MG63 (cell line): ENCODE measurements at regions not wholly inside any gene's neighbourhood (a gene's known extent, or its start where the extent isn't known, plus 50 kb on each side); places are given as distances from the start of the nearest gene placed in this dataset.

Source experiments
- DNase-seq: peaks from one replicate; pipeline ENCODE4 v3.0.0-alpha.2; 2020
- H3K27me3 ChIP-seq: fragments of 250-450 bp; sonication (Bioruptor Pico); 2 replicates; pipeline ENCODE4 v1.5.1; 2020; ENCODE audit warnings: mild to moderate bottlenecking, moderate library complexity
- H3K36me3 ChIP-seq: fragments of 250-450 bp; sonication (Bioruptor Pico); 2 replicates; pipeline ENCODE4 v1.5.1; 2020; ENCODE audit warnings: mild to moderate bottlenecking, moderate library complexity
- H3K4me3 ChIP-seq: fragments of 250-450 bp; sonication (Bioruptor Pico); 2 replicates; pipeline ENCODE4 v1.5.1; 2020; ENCODE audit warnings: mild to moderate bottlenecking, moderate library complexity
- H3K9me3 ChIP-seq: fragments of 250-450 bp; sonication (Bioruptor Pico); 2 replicates; pipeline ENCODE4 v1.5.1; 2020; ENCODE audit warnings: mild to moderate bottlenecking, moderate library complexity

DNA sequence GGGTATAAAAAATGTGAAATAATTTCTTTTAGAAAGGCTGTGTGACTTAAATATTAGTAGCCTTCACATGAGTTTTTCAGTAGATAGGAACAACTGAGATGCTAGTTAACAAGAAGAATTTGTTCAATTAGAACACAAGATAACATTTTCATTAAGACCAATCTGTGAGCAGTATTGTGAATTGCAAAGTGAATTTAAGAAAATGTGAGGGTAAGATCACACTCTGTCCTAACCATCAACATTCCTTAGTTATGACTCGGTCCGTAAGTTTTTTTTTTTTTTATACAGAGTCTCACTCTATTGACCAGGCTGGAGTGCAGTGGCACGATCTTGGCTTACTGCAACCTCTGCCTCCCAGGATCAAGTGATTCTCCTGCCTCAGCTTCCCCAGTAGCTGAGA lies 180.2 kb upstream of the EGFLAM start:
- Histone ChIP-seq H3K9me3 (no peaks in the 10 kb centered on the region), H3K4me3 (no peak overlapping the region), H3K36me3 (no peaks in the 10 kb centered on the region), H3K27me3 (peaks cover 3% of the 10 kb centered on the region; the same call in 1 of the 2 replicates)
- no peak for DNase-seq

DNA sequence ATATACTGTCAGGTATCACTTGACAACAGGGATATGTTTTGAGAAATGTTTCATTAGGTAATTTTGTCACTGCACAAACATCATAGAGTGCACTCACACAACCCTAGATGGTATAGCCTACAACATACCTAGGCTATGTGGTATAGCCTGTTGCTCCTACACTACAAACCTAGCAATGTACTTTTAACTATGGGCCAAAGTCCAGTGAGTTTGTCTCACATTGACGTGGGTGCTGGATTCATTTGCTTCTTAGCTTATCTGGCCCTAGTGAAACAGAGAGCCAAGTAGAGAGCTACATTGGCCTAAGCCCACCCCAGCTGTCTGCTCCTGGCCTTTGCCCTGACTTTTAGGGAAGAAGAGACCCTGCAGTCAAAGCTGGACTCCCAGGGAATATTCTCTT lies 180.7 kb upstream of the EGFLAM start:
- no peaks in the 10 kb centered on the region for H3K9me3 ChIP-seq
- peaks cover 3% of the 10 kb centered on the region; the same call in 1 of the 2 replicates for H3K27me3 ChIP-seq
- H3K4me3 ChIP-seq = no peak overlapping the region
- DNase-seq = no peak
- no peaks in the 10 kb centered on the region for H3K36me3 ChIP-seq

DNA sequence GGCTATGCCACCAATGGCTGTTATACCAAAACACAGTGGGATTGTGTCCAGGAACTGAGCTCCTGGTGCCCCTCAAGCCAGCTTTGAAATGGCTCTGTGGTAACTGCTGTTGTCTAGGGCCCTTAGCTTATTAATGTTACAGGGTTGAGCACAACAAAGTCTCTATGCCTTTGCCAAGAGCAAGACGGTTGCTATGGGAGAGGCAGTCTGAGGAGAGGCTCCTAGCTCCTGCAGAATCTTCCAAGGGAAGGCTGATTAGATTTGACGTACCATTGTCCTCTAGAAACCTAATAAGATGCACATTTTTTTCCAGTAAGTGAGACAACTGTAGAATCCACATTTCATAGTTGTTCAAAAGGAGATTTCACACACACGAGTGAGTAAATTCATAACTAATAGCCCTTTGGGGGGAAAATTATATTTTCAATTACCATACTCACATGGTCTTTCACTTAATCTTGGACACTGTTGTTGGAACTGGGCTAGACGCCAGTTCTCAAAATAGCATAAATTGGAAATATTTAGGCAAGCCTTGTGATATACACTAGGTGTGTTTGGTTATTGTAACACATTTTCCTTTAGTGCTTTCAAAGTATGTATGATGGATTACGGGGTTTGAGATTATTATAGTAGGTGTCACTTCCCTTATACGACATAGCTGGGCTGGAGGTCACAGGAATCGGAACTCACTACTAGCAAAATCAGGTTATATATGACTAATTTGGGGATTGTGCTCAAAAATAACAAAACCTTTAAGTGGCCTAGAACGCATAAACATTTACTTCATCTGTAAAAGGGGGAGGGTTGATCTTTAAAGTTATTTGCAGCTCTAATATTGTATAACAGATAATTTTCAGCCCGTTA lies 186.3 kb upstream of the EGFLAM start:
- Histone ChIP-seq H3K36me3 (no peaks in the 10 kb centered on the region), H3K27me3 (no peaks in the 10 kb centered on the region), H3K4me3 (no peak overlapping the region), H3K9me3 (no peaks in the 10 kb centered on the region)
- no peak for DNase-seq

DNA sequence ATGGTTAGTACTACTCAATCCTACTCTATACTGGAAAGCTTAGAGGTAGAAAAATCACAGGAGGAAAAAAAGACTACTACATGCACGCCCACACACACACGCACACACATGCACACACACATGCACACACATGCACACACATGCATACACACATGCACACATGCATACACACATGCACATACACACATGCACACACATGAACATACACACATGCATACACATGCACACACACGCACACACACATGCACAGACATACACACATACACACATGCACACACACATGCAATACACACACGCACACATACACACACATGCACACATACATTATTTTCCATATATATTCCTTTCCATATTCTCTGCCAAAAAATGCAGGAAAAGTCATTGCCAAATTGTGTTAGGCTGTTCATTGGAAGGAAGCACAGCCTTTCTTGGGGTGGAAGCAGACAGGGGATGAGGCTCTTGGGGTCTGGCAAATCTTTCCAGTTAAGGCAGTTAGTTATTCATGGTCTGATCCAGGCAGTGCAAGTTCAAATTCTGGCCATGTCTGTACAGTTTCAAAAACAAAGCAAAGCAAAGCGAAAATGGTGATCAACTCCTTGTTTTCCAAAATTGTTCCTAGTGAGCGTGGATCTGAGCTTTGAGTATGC lies 187.9 kb upstream of the EGFLAM start:
- no peak overlapping the region for H3K4me3 ChIP-seq
- no peaks in the 10 kb centered on the region for H3K9me3 ChIP-seq
- no peaks in the 10 kb centered on the region for H3K36me3 ChIP-seq
- no peak for DNase-seq
- H3K27me3 ChIP-seq = no peaks in the 10 kb centered on the region

DNA sequence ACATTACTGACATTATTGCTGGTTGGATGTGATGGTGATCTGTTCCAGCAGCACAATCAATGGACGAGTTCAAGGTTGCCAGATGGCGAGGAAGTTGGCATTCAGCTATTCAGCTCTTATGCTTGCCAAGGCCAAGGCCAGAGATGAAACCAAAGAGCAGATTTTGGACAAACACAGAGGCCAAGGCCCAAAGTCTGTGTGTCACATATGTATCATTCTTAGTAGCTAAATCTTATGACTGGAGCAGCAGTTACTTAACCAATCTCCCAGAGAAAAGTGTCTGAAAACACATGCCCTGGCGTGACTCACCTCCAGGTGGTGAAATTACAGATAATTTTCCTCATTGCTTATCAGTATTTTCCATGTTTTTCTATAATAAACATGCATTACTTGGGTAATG lies 189.0 kb upstream of the EGFLAM start:
- Histone ChIP-seq H3K27me3 (no peaks in the 10 kb centered on the region), H3K9me3 (no peaks in the 10 kb centered on the region), H3K36me3 (no peaks in the 10 kb centered on the region), H3K4me3 (no peak overlapping the region)
- DNase-seq = peak; percentile 28

DNA sequence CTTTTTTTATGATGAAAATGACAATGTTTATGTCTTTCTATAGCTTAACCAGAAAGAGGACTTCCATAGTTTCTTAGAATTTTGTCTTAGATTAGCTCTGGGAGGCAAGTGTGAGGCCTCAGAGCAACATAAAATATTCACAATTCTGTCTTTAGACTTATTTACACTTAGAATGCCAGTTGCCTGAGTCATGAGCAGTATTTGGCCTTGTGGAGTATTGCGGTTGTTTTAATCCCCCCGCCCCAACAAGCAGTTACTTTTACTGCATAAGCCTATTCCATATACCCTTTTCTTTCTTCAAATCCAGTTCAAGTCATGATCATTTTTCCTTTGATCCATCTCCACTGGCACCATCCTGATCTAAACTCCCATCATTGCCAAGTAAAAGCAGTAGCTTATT lies 198.0 kb upstream of the EGFLAM start:
- Histone ChIP-seq H3K4me3 (no peak overlapping the region), H3K9me3 (no peaks in the 10 kb centered on the region), H3K36me3 (no peaks in the 10 kb centered on the region), H3K27me3 (no peaks in the 10 kb centered on the region; the same call in 1 of the 2 replicates)
- peak; percentile 21 for DNase-seq

DNA sequence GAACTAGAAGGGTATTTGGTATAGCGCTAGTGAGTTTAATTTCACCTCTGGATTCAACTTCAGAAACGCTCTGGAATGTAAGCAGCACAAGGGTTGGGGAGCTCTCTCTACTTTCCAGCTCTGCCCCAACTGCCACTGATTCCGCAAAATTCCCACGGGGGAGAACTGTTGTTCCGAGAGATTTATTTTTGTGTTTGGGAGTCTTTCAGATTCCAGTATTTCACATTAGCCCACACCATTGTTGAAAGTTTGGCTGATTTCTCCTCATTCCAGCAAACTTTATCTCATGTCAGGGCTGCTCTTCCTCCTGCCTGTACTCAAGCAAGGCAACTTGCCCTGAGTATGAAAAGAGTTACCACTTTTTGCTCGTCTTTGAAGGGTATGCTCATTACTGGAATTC lies 198.5 kb upstream of the EGFLAM start:
- no peaks in the 10 kb centered on the region for H3K36me3 ChIP-seq
- H3K9me3 ChIP-seq = no peaks in the 10 kb centered on the region
- no peaks in the 10 kb centered on the region; the same call in 1 of the 2 replicates for H3K27me3 ChIP-seq
- H3K4me3 ChIP-seq = no peak overlapping the region
- DNase-seq = no peak

DNA sequence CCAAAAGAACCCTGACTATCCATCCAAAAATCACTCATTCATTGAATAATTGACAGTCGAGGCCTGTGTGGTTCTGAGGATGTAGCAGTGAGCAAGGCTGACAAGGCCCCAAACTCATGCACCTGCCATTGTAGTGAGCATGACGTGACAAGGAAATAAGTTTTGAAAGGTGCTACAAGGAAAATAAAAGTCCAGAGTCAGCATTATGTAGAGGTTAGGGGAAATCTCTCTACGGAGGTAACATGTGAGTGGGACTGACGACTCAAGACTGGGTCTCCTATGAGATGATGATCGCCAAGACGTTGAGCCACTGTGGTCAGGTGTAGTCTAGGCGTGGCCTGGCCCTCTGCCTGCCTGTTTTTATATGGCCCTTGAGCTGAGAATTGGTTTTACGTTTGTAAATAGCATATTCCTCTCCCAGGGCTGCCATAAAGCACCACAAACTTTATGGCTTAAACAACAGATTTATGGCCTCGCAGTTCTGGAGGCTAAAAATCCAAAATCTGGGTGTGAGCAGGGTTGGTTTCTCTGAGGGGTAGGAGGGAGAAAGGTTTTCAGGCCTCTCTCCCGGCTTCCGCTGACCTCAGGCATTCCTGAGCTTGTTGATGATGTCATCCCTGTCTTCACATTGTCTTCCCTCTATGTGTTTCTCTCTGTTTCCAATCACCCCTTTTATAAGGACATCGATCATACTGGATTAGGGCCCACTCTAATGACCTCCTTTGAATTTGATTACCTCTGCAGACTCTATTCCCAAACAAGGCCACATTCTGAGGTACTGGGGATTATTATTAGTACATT lies 206.4 kb upstream of the EGFLAM start:
- no peaks in the 10 kb centered on the region for H3K36me3 ChIP-seq
- no peaks in the 10 kb centered on the region for H3K9me3 ChIP-seq
- no peak for DNase-seq
- no peak overlapping the region for H3K4me3 ChIP-seq
- no peaks in the 10 kb centered on the region for H3K27me3 ChIP-seq

DNA sequence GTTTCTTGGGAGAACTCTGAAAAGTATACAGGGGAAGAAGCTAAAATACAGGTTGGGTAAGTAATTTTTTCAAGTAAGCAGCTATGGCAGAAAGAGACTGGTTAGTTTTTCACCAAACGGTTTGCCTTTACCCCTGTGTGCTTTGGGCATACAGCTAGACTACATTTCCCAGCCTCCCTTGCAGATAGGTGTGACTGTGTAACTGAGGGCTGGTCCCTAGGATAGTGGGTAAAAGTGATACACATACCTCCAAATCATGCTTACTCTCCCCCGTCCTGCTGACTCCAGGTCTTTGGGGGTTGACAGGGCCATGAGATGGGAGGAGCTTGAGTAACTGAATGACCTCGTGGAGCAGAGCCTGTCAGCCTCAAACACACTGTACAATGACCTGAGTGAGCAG lies 208.6 kb upstream of the GDNF start:
- Histone ChIP-seq H3K4me3 (no peak overlapping the region), H3K27me3 (no peaks in the 10 kb centered on the region), H3K36me3 (no peaks in the 10 kb centered on the region), H3K9me3 (no peaks in the 10 kb centered on the region)
- DNase-seq = no peak

DNA sequence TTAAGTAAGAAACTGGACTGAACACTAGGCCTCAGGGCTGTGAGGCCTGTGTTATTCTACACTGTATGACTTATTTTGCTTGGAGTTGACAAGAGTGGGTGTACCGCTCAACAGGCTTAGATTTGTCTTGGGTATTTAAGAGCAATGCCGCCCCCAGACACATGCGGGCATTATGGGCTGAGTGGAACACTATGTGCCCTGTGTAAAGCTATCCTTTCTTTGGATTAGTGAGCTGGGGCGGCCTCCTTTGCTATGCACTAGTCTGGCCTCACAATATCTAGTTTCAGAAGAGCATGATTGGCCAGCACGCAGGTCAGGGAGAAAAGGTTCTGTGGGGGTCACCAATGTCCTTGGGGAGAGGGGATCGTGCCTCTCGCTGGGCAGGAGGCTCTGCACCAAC lies 206.3 kb upstream of the GDNF start:
- Histone ChIP-seq H3K27me3 (no peaks in the 10 kb centered on the region), H3K4me3 (no peak overlapping the region), H3K36me3 (no peaks in the 10 kb centered on the region), H3K9me3 (no peaks in the 10 kb centered on the region)
- DNase-seq = no peak

DNA sequence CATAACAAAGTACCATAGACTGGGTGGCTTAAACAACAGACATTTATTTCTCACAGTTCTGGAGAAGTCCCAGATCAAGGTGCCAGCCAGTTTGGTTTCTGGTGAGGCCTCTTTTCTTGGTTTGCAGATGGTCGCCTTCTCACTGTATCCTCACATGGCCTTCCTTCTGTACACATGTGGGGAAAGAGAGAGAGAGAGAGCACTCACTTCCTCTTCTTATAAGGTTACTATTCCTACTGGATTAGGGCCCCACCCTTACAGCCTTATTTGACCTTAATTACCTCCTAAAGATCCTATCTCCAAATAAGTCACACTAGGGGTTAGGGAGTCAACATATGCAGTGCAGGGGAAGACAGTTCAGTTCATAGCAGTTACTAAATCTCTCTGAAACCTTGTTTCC lies 205.6 kb upstream of the GDNF start:
- H3K9me3 ChIP-seq = no peaks in the 10 kb centered on the region
- H3K36me3 ChIP-seq = no peaks in the 10 kb centered on the region
- no peaks in the 10 kb centered on the region for H3K27me3 ChIP-seq
- no peak overlapping the region for H3K4me3 ChIP-seq
- no peak for DNase-seq

DNA sequence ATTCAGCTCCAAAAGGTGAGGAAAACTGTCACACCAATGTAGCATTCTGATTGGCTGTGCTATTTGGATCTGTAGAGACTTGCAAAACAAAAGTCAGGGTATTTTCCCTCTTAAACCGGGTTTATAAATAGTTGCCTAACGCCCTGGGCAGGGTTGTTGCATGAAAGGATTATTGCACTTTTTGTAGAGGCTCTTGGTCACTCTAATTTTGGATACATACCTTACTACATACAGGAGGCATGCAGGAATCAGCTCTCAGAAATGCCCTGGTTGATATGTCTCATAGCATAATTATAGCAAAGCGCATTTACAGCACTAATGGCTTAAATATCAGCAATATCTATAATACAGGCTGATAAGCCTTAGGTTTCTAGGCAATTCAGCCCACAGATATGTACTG lies 200.0 kb upstream of the GDNF start:
- Histone ChIP-seq H3K4me3 (no peak overlapping the region), H3K27me3 (peaks cover 6% of the 10 kb centered on the region; the same call in 1 of the 2 replicates), H3K9me3 (no peaks in the 10 kb centered on the region), H3K36me3 (no peaks in the 10 kb centered on the region)
- DNase-seq = no peak

DNA sequence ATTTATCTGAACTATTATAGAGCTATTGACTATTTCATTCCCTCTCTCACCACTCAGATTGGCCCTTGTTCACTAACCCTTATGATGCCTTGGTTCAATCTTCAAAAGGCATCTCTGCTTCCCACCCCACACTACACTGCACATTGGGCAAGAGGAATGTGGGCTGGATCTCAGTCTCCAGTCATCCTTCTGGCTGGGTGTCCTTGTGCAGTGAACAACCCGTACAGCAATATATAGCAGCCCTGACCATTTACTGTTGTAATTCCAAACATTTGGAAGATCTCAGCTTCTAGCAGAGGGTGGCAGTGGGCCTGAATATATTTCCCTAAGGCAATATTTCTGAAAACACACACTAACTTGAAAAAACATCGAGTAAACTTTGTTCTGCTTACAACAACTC lies 199.2 kb upstream of the GDNF start:
- Histone ChIP-seq H3K36me3 (no peaks in the 10 kb centered on the region), H3K9me3 (no peaks in the 10 kb centered on the region), H3K4me3 (no peak overlapping the region), H3K27me3 (peaks cover 6% of the 10 kb centered on the region; the same call in 1 of the 2 replicates)
- no peak for DNase-seq

DNA sequence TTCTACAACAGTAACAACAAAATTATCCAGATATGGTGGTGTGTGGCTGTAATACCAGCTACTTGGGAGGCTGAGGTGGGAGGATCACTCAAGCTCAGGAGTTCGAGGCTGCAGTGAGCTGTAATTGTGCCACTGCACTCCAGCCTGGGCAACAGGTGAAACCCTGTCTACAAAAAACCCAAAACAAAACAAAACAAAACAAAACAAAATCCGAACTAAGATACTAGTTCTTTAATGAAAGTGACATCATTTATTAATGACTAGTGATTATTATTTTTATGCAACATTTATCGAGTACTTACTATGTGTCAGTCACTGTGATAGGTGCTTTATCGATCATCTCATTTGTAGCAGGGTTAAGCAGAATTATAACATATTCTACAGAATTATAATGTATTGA lies 196.9 kb upstream of the GDNF start:
- no peaks in the 10 kb centered on the region for H3K36me3 ChIP-seq
- peaks cover 6% of the 10 kb centered on the region; the same call in 1 of the 2 replicates for H3K27me3 ChIP-seq
- no peak overlapping the region for H3K4me3 ChIP-seq
- no peak for DNase-seq
- no peaks in the 10 kb centered on the region for H3K9me3 ChIP-seq

DNA sequence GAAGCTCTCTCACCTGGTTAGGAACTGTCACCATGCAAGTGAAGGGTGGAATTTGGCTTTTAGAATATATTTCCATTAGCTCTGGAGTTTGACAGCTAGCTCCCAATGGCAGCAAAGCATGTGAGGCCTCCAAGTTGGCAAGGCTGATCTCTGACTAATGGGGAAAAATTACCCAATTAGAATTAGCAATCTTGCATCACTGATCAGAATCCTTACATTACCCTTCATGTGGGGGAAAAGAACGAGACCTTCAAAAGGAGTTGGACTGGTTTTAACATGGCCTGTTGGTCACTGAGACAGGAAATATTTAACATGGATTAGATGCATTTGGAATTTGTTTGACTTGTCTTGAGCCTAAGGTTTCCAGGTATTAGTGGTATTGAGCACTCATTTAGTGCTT lies 192.3 kb upstream of the GDNF start:
- DNase-seq = no peak
- no peaks in the 10 kb centered on the region for H3K36me3 ChIP-seq
- H3K4me3 ChIP-seq = no peak overlapping the region
- H3K27me3 ChIP-seq = 0 out of 2 replicates have a peak, but pooled peaks cover 3% of the 10 kb centered on the region
- no peaks in the 10 kb centered on the region for H3K9me3 ChIP-seq

DNA sequence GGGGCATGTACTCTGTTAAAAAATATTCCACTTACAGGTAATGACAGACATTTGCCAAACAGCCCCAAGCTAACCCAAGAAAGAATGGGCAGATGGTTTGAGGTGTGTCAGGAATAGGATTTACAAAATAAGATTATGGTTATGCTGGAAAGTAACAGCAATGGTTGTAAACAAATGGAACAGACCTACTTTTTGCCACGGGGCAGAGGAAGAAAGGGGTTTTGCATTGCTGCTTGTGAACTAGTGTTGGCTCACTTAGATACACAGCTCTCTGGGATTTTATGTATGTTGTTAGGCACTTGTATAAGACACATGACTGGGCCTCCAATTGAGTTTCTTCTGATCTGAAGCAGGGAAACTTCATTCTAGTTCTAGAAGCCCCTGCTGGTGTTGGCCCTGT lies 191.5 kb upstream of the GDNF start:
- H3K36me3 ChIP-seq = no peaks in the 10 kb centered on the region
- H3K4me3 ChIP-seq = no peak overlapping the region
- H3K9me3 ChIP-seq = no peaks in the 10 kb centered on the region
- H3K27me3 ChIP-seq = no peaks in the 10 kb centered on the region
- DNase-seq = no peak

DNA sequence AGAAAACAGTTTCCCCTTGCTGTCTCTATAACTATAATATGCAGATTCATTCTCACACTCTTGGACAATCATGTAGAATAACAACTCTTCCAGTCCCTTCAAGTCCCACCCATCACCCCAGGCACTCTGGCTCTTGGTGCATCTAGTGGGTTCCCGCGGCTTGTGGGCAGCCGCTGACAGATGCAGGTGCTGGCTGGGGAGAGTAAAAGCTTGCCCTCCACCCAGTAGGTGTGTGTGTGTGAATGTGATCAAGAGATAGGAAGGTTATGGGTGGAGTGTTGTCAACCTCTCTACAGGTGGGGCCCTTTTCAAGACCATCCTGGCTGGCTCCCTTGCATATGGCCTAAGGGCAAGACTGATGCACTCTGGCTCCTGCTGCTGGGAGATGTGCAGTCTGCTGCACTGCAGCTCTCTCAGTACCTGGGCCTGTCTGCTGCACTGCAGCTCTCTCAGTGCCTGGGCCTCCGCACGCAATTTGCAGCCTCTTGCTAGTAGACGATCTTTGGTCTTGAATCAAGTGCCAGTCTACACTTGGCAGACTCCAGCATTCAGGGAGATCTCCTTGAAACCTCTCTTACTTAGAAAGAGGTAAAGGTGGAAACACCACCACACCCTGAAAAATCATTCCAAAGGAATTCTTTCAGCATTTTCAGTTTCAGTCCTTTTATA lies 189.7 kb upstream of the GDNF start:
- DNase-seq = no peak
- Histone ChIP-seq H3K4me3 (no peak overlapping the region), H3K36me3 (no peaks in the 10 kb centered on the region), H3K27me3 (no peaks in the 10 kb centered on the region), H3K9me3 (no peaks in the 10 kb centered on the region)
